Fibroblast of skin of back (primary cell): ENCODE measurements at regions not wholly inside any gene's neighbourhood (a gene's known extent, or its start where the extent isn't known, plus 50 kb on each side); places are given as distances from the start of the nearest gene placed in this dataset.
A peak's percentile ranks its signal among the peaks of the same experiment; 100 is the strongest.

Source experiments
- DNase-seq: peaks from one replicate; pipeline ENCODE4 v3.0.0-alpha.2; 2013

GRCh38 chr12:42853370-42854140, 264.0 kb upstream of the PRICKLE1 start:
- no peak for DNase-seq

- no peak for DNase-seq
Observed at GRCh38 chr12:42846782-42847181, 257.2 kb upstream of the PRICKLE1 start.

GRCh38 chr12:42834062-42834461, 244.5 kb upstream of the PRICKLE1 start:
- no peak for DNase-seq

- no peak for DNase-seq
Observed at GRCh38 chr12:42828836-42829235, 239.3 kb upstream of the PRICKLE1 start.

- DNase-seq = no peak
Observed at GRCh38 chr12:42824327-42824726, 234.8 kb upstream of the PRICKLE1 start.

GRCh38 chr12:42823679-42824078, 234.1 kb upstream of the PRICKLE1 start:
- DNase-seq = no peak

GRCh38 chr12:42819846-42820245, 230.3 kb upstream of the PRICKLE1 start:
- DNase-seq = peak; percentile 27

GRCh38 chr12:42815068-42815467, 225.5 kb upstream of the PRICKLE1 start:
- DNase-seq = no peak

- DNase-seq = no peak
Observed at GRCh38 chr12:42812871-42813270, 223.3 kb upstream of the PRICKLE1 start.

- DNase-seq = no peak
Observed at GRCh38 chr12:42812086-42812485, 222.5 kb upstream of the PRICKLE1 start.

GRCh38 chr12:42810006-42810405, 220.5 kb upstream of the PRICKLE1 start:
- DNase-seq = peak; percentile 60

- peak; percentile 80 for DNase-seq
Observed at GRCh38 chr12:42809226-42809625, 219.7 kb upstream of the PRICKLE1 start.

- DNase-seq = peak; percentile 33
Observed at GRCh38 chr12:42807766-42808165, 218.2 kb upstream of the PRICKLE1 start.

- DNase-seq = no peak
Observed at GRCh38 chr12:42807251-42807650, 217.7 kb upstream of the PRICKLE1 start.

- DNase-seq = no peak
Observed at GRCh38 chr12:42804928-42805327, 215.4 kb upstream of the PRICKLE1 start.

- no peak for DNase-seq
Observed at GRCh38 chr12:42802785-42803189, 213.2 kb upstream of the PRICKLE1 start.

- DNase-seq = no peak
Observed at GRCh38 chr12:42801271-42801670, 211.7 kb upstream of the PRICKLE1 start.

GRCh38 chr12:42799966-42800365, 210.4 kb upstream of the PRICKLE1 start:
- DNase-seq = no peak

GRCh38 chr12:42798811-42799438, 209.4 kb upstream of the PRICKLE1 start:
- peak; percentile 82 for DNase-seq

GRCh38 chr12:42794806-42795205, 205.3 kb upstream of the PRICKLE1 start:
- DNase-seq = peak; percentile 70

GRCh38 chr12:42793166-42793565, 203.6 kb upstream of the PRICKLE1 start:
- no peak for DNase-seq

- no peak for DNase-seq
Observed at GRCh38 chr12:42792265-42792664, 202.7 kb upstream of the PRICKLE1 start.

- DNase-seq = no peak
Observed at GRCh38 chr12:42791399-42791798, 201.9 kb upstream of the PRICKLE1 start.

GRCh38 chr12:42790761-42791151, 201.2 kb upstream of the PRICKLE1 start:
- peak; percentile 81 for DNase-seq
